ENCODE measurements at regions not wholly inside any gene's neighbourhood (a gene's known extent, or its start where the extent isn't known, plus 50 kb on each side); places are given as distances from the start of the nearest gene placed in this dataset.

- no peak overlapping the region for H2AFZ ChIP-seq (ENCODE audit: low read length)
- no peaks in the 10 kb centered on the region for H3K36me3 ChIP-seq (ENCODE audit: insufficient read depth, low read length)
- H3K4me3 ChIP-seq (ENCODE audit: low read depth, low read length, poor library complexity, severe bottlenecking) = no peak overlapping the region
- CTCF ChIA-PET (ENCODE audit: unreplicated experiment) = no interaction called here
- TF ChIP-seq EZH2phosphoT487 (IDR thresholded peaks at IDR 0.05; ENCODE audit: borderline replicate concordance, low read depth, low read length) (no peak), CTCF (conservative IDR thresholded peaks at IDR 0.05; ENCODE audit: low read length) (no peak)
- H4K20me1 ChIP-seq (ENCODE audit: insufficient read depth, low read length) = no peaks in the 10 kb centered on the region
- no peak for DNase-seq (ENCODE audit: low spot score)
- no TSS peak for BruUV-seq (replicated peaks)
- POLR2A ChIA-PET = no interaction called here
- no peaks in the 10 kb centered on the region for H3K9me3 ChIP-seq (ENCODE audit: low read length)
- no peak overlapping the region for H3K4me2 ChIP-seq (ENCODE audit: low read length)
- H3K4me1 ChIP-seq (ENCODE audit: insufficient read depth, low read length, poor library complexity, severe bottlenecking) = no peaks in the 10 kb centered on the region
- H3K9me2 ChIP-seq (ENCODE audit: insufficient read depth, low read length) = no peaks in the 10 kb centered on the region
- intact Hi-C loops (cut with micrococcal nuclease; ENCODE audit: unreplicated experiment) = no loop called here
- no peak overlapping the region for H3K27ac ChIP-seq (ENCODE audit: low read depth, low read length, poor library complexity, severe bottlenecking)
- no peaks in the 10 kb centered on the region for H3K79me2 ChIP-seq (ENCODE audit: insufficient read depth, low read depth, low read length)
These were observed 63.6 kb upstream of the CPO start for GRCh38 chr2:206875701-206876100.

GRCh38 chr2:206876216-206876860, 63.0 kb upstream of the CPO start:
- Histone ChIP-seq H3K4me3 (ENCODE audit: low read depth, low read length, poor library complexity, severe bottlenecking) (no peak overlapping the region), H3K79me2 (ENCODE audit: insufficient read depth, low read depth, low read length) (no peaks in the 10 kb centered on the region), H2AFZ (ENCODE audit: low read length) (no peak overlapping the region), H3K9me3 (ENCODE audit: low read length) (no peaks in the 10 kb centered on the region), H3K36me3 (ENCODE audit: insufficient read depth, low read length) (no peaks in the 10 kb centered on the region), H3K27ac (ENCODE audit: low read depth, low read length, poor library complexity, severe bottlenecking) (no peak overlapping the region), H3K9me2 (ENCODE audit: insufficient read depth, low read length) (no peaks in the 10 kb centered on the region), H4K20me1 (ENCODE audit: insufficient read depth, low read length) (no peaks in the 10 kb centered on the region), H3K4me2 (ENCODE audit: low read length) (no peak overlapping the region), H3K4me1 (ENCODE audit: insufficient read depth, low read length, poor library complexity, severe bottlenecking) (no peaks in the 10 kb centered on the region)
- no peak for DNase-seq (ENCODE audit: low spot score)
- no TSS peak for BruUV-seq (replicated peaks)
- CTCF ChIA-PET (ENCODE audit: unreplicated experiment) = no interaction called here
- POLR2A ChIA-PET = no interaction called here
- TF ChIP-seq EZH2phosphoT487 (IDR thresholded peaks at IDR 0.05; ENCODE audit: borderline replicate concordance, low read depth, low read length) (no peak), CTCF (conservative IDR thresholded peaks at IDR 0.05; ENCODE audit: low read length) (no peak)
- intact Hi-C loops (cut with micrococcal nuclease; ENCODE audit: unreplicated experiment) = no loop called here

GRCh38 chr2:206881708-206882410, 57.5 kb upstream of the CPO start:
- no TSS peak for BruUV-seq (replicated peaks)
- CTCF ChIA-PET (ENCODE audit: unreplicated experiment) = no interaction called here
- H3K79me2 ChIP-seq (ENCODE audit: insufficient read depth, low read depth, low read length) = no peaks in the 10 kb centered on the region

More at GRCh38 chr2:206881708-206882410, 57.5 kb upstream of the CPO start:
- H2AFZ ChIP-seq (ENCODE audit: low read length) = no peak overlapping the region
- H3K9me3 ChIP-seq (ENCODE audit: low read length) = no peaks in the 10 kb centered on the region
- no peak overlapping the region for H3K27ac ChIP-seq (ENCODE audit: low read depth, low read length, poor library complexity, severe bottlenecking)
- POLR2A ChIA-PET = no interaction called here
- no peak overlapping the region for H3K4me2 ChIP-seq (ENCODE audit: low read length)
- no peak for TF ChIP-seq CTCF (conservative IDR thresholded peaks at IDR 0.05; ENCODE audit: low read length)
- TF ChIP-seq EZH2phosphoT487 (IDR thresholded peaks at IDR 0.05; ENCODE audit: borderline replicate concordance, low read depth, low read length) = no peak
- intact Hi-C loops (cut with micrococcal nuclease; ENCODE audit: unreplicated experiment) = no loop called here
- no peak for DNase-seq (ENCODE audit: low spot score)
- H3K9me2 ChIP-seq (ENCODE audit: insufficient read depth, low read length) = no peaks in the 10 kb centered on the region
- no peak overlapping the region for H3K4me3 ChIP-seq (ENCODE audit: low read depth, low read length, poor library complexity, severe bottlenecking)
- H4K20me1 ChIP-seq (ENCODE audit: insufficient read depth, low read length) = no peaks in the 10 kb centered on the region
- no peaks in the 10 kb centered on the region for H3K4me1 ChIP-seq (ENCODE audit: insufficient read depth, low read length, poor library complexity, severe bottlenecking)
- H3K36me3 ChIP-seq (ENCODE audit: insufficient read depth, low read length) = no peaks in the 10 kb centered on the region

Measured in OCI-LY7 (cell line).